ENCODE measurements at regions not wholly inside any gene's neighbourhood (a gene's known extent, or its start where the extent isn't known, plus 50 kb on each side); places are given as distances from the start of the nearest gene placed in this dataset.

- peaks cover 27% of the 10 kb centered on the region for H3K4me1 ChIP-seq (ENCODE audit: control insufficient read depth, insufficient read depth, low read length)
- no peaks in the 10 kb centered on the region for H3K36me3 ChIP-seq (ENCODE audit: insufficient read depth, low read length)
- no peaks in the 10 kb centered on the region for H3K27me3 ChIP-seq (ENCODE audit: control insufficient read depth, insufficient read depth, low read length)
- H3K4me3 ChIP-seq (ENCODE audit: low read length): no peak overlapping the region
- no peaks in the 10 kb centered on the region for H3K9me3 ChIP-seq (replicated peaks; ENCODE audit: low read length)
- no peak overlapping the region for H3K4me2 ChIP-seq (ENCODE audit: low read length)
- H3K9ac ChIP-seq (ENCODE audit: low read depth, low read length): no peak overlapping the region
Observed at GRCh38 chr2:217275091-217275490, 415.2 kb upstream of the TNP1 start.

DNA sequence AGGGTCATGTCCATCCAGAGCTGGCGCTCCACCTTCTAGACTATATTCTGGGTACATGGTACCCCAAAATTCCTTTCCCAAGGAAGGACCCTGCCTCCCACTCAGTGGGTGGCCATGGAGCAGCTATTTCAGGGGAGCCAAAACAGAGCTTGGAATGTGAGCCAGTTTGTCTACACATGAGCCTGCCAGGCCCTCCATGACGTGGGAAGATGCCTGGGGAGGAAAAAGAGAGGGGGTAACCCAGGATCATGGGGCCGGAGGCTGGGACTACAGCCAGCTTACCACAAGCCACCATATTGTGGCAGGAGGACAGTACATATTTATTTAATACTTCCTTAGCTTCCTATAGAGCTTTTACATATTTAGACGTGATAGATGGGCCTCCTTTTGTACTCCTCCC, 414.7 kb upstream of the TNP1 start:
- H3K27me3 ChIP-seq (ENCODE audit: control insufficient read depth, insufficient read depth, low read length): peaks cover 3% of the 10 kb centered on the region
- no peaks in the 10 kb centered on the region for H3K9me3 ChIP-seq (replicated peaks; ENCODE audit: low read length)
- no peaks in the 10 kb centered on the region for H3K36me3 ChIP-seq (ENCODE audit: insufficient read depth, low read length)
- H3K9ac ChIP-seq (ENCODE audit: low read depth, low read length): no peak overlapping the region
- H3K4me1 ChIP-seq (ENCODE audit: control insufficient read depth, insufficient read depth, low read length): peaks cover 23% of the 10 kb centered on the region
- no peak overlapping the region for H3K4me3 ChIP-seq (ENCODE audit: low read length)
- no peak overlapping the region for H3K4me2 ChIP-seq (ENCODE audit: low read length)

DNA sequence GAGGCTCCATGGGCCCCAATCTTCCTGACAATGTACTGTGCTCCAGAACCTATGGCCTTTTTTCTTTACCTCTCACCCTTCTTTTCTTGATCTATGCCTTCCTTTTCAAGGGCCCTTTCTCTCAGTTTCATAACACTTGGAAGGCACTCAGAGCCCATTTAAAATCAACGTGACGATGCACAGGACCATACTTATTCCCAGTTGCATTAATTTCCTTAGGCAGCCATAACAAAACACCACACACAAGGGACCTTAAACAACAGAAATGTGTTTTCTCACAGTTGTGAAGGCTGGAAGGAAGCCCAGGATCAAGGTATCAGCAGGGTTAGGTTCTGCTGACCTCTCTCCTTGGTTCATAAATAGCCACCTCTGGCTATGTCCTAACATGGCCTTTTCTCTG, 414.0 kb upstream of the TNP1 start:
- Histone ChIP-seq H3K4me1 (ENCODE audit: control insufficient read depth, insufficient read depth, low read length) (peaks cover 16% of the 10 kb centered on the region), H3K9ac (ENCODE audit: low read depth, low read length) (no peak overlapping the region), H3K4me2 (ENCODE audit: low read length) (no peak overlapping the region), H3K9me3 (replicated peaks; ENCODE audit: low read length) (no peaks in the 10 kb centered on the region), H3K4me3 (ENCODE audit: low read length) (no peak overlapping the region), H3K27me3 (ENCODE audit: control insufficient read depth, insufficient read depth, low read length) (peaks cover 3% of the 10 kb centered on the region), H3K36me3 (ENCODE audit: insufficient read depth, low read length) (no peaks in the 10 kb centered on the region)

- no peak overlapping the region for H3K9ac ChIP-seq (ENCODE audit: low read depth, low read length)
- peaks cover 11% of the 10 kb centered on the region for H3K4me1 ChIP-seq (ENCODE audit: control insufficient read depth, insufficient read depth, low read length)
- H3K4me2 ChIP-seq (ENCODE audit: low read length): no peak overlapping the region
- peaks cover 3% of the 10 kb centered on the region for H3K27me3 ChIP-seq (ENCODE audit: control insufficient read depth, insufficient read depth, low read length)
- no peaks in the 10 kb centered on the region for H3K36me3 ChIP-seq (ENCODE audit: insufficient read depth, low read length)
- H3K4me3 ChIP-seq (ENCODE audit: low read length): no peak overlapping the region
- no peaks in the 10 kb centered on the region for H3K9me3 ChIP-seq (replicated peaks; ENCODE audit: low read length)
Observed at GRCh38 chr2:217273162-217273561, 413.3 kb upstream of the TNP1 start.

GRCh38 chr2:217271813-217272212, 411.9 kb upstream of the TNP1 start:
- Histone ChIP-seq H3K9ac (ENCODE audit: low read depth, low read length) (no peak overlapping the region), H3K4me3 (ENCODE audit: low read length) (no peak overlapping the region), H3K4me2 (ENCODE audit: low read length) (no peak overlapping the region), H3K9me3 (replicated peaks; ENCODE audit: low read length) (no peaks in the 10 kb centered on the region), H3K36me3 (ENCODE audit: insufficient read depth, low read length) (no peaks in the 10 kb centered on the region), H3K27me3 (ENCODE audit: control insufficient read depth, insufficient read depth, low read length) (peaks cover 3% of the 10 kb centered on the region), H3K4me1 (ENCODE audit: control insufficient read depth, insufficient read depth, low read length) (no peaks in the 10 kb centered on the region)

DNA sequence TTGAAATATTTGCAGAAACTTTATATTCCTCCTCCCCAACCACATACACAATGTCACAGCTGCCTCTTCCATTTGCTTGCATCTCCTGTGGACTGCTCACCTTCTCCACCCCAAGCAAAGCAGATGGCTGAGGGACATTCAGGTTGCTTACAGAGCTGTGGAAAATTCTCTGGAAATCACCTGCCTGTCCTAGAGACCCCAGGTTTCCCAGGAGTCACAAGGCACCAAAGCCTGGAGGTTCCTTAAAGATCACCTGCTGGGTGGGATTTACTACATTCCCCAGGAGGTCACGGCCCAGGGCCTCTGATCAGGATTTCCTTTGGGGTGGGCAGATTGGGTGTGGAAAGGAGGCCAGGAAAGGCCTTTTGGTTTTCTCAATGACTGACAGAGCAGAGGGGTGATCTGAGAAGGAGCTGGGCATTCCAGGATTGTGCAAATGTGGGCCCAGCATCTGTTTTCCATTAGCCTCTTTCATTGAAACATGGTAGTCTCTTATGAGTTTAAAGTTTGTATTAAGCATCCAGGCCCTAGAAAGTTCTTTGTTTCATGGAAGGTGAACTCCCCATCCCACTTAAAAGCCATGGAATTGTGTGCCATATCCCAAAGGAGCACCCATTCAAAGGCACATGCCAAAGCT, 410.7 kb upstream of the TNP1 start:
- Histone ChIP-seq H3K9ac (ENCODE audit: low read depth, low read length) (no peak overlapping the region), H3K4me1 (ENCODE audit: control insufficient read depth, insufficient read depth, low read length) (no peaks in the 10 kb centered on the region), H3K9me3 (replicated peaks; ENCODE audit: low read length) (no peaks in the 10 kb centered on the region)

GRCh38 chr2:217269701-217270484, 410.0 kb upstream of the TNP1 start:
- Histone ChIP-seq H3K36me3 (ENCODE audit: insufficient read depth, low read length) (no peaks in the 10 kb centered on the region), H3K4me1 (ENCODE audit: control insufficient read depth, insufficient read depth, low read length) (no peaks in the 10 kb centered on the region), H3K27me3 (ENCODE audit: control insufficient read depth, insufficient read depth, low read length) (peaks cover 3% of the 10 kb centered on the region), H3K4me2 (ENCODE audit: low read length) (no peak overlapping the region), H3K9ac (ENCODE audit: low read depth, low read length) (no peak overlapping the region), H3K9me3 (replicated peaks; ENCODE audit: low read length) (no peaks in the 10 kb centered on the region), H3K4me3 (ENCODE audit: low read length) (no peak overlapping the region)

More for the DNA sequence above, 410.7 kb upstream of the TNP1 start:
- H3K4me2 ChIP-seq (ENCODE audit: low read length): no peak overlapping the region
- peaks cover 3% of the 10 kb centered on the region for H3K27me3 ChIP-seq (ENCODE audit: control insufficient read depth, insufficient read depth, low read length)
- no peak overlapping the region for H3K4me3 ChIP-seq (ENCODE audit: low read length)
- H3K36me3 ChIP-seq (ENCODE audit: insufficient read depth, low read length): no peaks in the 10 kb centered on the region

GRCh38 chr2:217268978-217269377, 409.1 kb upstream of the TNP1 start:
- H3K4me1 ChIP-seq (ENCODE audit: control insufficient read depth, insufficient read depth, low read length): no peaks in the 10 kb centered on the region
- H3K4me3 ChIP-seq (ENCODE audit: low read length): no peak overlapping the region
- no peaks in the 10 kb centered on the region for H3K9me3 ChIP-seq (replicated peaks; ENCODE audit: low read length)
- H3K4me2 ChIP-seq (ENCODE audit: low read length): no peak overlapping the region
- H3K9ac ChIP-seq (ENCODE audit: low read depth, low read length): no peak overlapping the region
- no peaks in the 10 kb centered on the region for H3K36me3 ChIP-seq (ENCODE audit: insufficient read depth, low read length)
- H3K27me3 ChIP-seq (ENCODE audit: control insufficient read depth, insufficient read depth, low read length): peaks cover 3% of the 10 kb centered on the region

GRCh38 chr2:217267758-217268157, 407.9 kb upstream of the TNP1 start:
- Histone ChIP-seq H3K9me3 (replicated peaks; ENCODE audit: low read length) (no peaks in the 10 kb centered on the region), H3K36me3 (ENCODE audit: insufficient read depth, low read length) (no peaks in the 10 kb centered on the region), H3K4me1 (ENCODE audit: control insufficient read depth, insufficient read depth, low read length) (no peaks in the 10 kb centered on the region), H3K4me3 (ENCODE audit: low read length) (no peak overlapping the region), H3K4me2 (ENCODE audit: low read length) (no peak overlapping the region), H3K9ac (ENCODE audit: low read depth, low read length) (no peak overlapping the region), H3K27me3 (ENCODE audit: control insufficient read depth, insufficient read depth, low read length) (peaks cover 3% of the 10 kb centered on the region)

- no peaks in the 10 kb centered on the region for H3K36me3 ChIP-seq (ENCODE audit: insufficient read depth, low read length)
- no peaks in the 10 kb centered on the region for H3K27me3 ChIP-seq (ENCODE audit: control insufficient read depth, insufficient read depth, low read length)
- H3K9me3 ChIP-seq (replicated peaks; ENCODE audit: low read length): no peaks in the 10 kb centered on the region
- H3K4me1 ChIP-seq (ENCODE audit: control insufficient read depth, insufficient read depth, low read length): no peaks in the 10 kb centered on the region
- no peak overlapping the region for H3K4me2 ChIP-seq (ENCODE audit: low read length)
- H3K4me3 ChIP-seq (ENCODE audit: low read length): no peak overlapping the region
- H3K9ac ChIP-seq (ENCODE audit: low read depth, low read length): no peak overlapping the region
Observed at GRCh38 chr2:217263756-217264155, 403.9 kb upstream of the TNP1 start.

- Histone ChIP-seq H3K4me2 (ENCODE audit: low read length) (no peak overlapping the region), H3K9me3 (replicated peaks; ENCODE audit: low read length) (no peaks in the 10 kb centered on the region), H3K36me3 (ENCODE audit: insufficient read depth, low read length) (no peaks in the 10 kb centered on the region), H3K9ac (ENCODE audit: low read depth, low read length) (no peak overlapping the region), H3K4me3 (ENCODE audit: low read length) (no peak overlapping the region), H3K27me3 (ENCODE audit: control insufficient read depth, insufficient read depth, low read length) (no peaks in the 10 kb centered on the region), H3K4me1 (ENCODE audit: control insufficient read depth, insufficient read depth, low read length) (no peaks in the 10 kb centered on the region)
Observed at GRCh38 chr2:217262911-217263310, 403.0 kb upstream of the TNP1 start.

- no peaks in the 10 kb centered on the region for H3K36me3 ChIP-seq (ENCODE audit: insufficient read depth, low read length)
- H3K9ac ChIP-seq (ENCODE audit: low read depth, low read length): no peak overlapping the region
- no peaks in the 10 kb centered on the region for H3K9me3 ChIP-seq (replicated peaks; ENCODE audit: low read length)
- H3K4me3 ChIP-seq (ENCODE audit: low read length): no peak overlapping the region
- peaks cover under 1% of the 10 kb centered on the region for H3K4me1 ChIP-seq (ENCODE audit: control insufficient read depth, insufficient read depth, low read length)
- H3K27me3 ChIP-seq (ENCODE audit: control insufficient read depth, insufficient read depth, low read length): no peaks in the 10 kb centered on the region
- H3K4me2 ChIP-seq (ENCODE audit: low read length): no peak overlapping the region
Observed at GRCh38 chr2:217261452-217261851, 401.6 kb upstream of the TNP1 start.

All from skeletal muscle satellite cell (primary cell).